ENCODE measurements at regions not wholly inside any gene's neighbourhood (a gene's known extent, or its start where the extent isn't known, plus 50 kb on each side); places are given as distances from the start of the nearest gene placed in this dataset.

DNA sequence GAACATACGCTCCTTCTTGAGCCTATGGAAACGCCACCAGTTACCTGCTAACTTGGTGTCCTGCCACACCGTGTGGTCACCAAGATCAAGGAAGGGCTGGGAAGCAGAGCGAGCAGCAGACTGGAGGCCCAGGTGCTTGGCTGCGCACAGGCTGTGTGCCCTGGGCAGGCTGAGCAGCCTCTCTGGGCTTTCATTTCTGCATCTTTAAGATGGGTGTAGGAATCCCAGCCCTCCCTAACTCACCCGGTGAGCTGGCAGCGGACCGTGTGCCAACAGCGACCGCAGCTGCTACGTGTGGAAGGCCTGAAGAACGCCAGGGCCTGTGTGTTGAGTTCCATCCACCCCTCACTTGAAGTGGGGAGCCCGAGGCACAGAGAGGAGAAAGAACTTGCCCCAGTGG, 80.0 kb downstream of the IRF8 start:
- 93% methylated on average over 8 to 13 of the region's 13 CpGs for WGBS, 2 donors
- Histone ChIP-seq H3K4me3 (replicated peaks in 1 of 3) (no peak overlapping the region), H3K36me3 (no peaks in the 10 kb centered on the region), H3K9me3 (no peaks in the 10 kb centered on the region), H3K27me3 (no peaks in the 10 kb centered on the region), H3K27ac (no peak overlapping the region), H3K4me1 (no peaks in the 10 kb centered on the region)
- DNase-seq, result no peak
- intact Hi-C loops (cut with DNase I), result no loop called here
- TF ChIP-seq POLR2A (IDR thresholded peaks at IDR 0.05), result no peak
- no peak for TF ChIP-seq CTCF (IDR thresholded peaks at IDR 0.05)

DNA sequence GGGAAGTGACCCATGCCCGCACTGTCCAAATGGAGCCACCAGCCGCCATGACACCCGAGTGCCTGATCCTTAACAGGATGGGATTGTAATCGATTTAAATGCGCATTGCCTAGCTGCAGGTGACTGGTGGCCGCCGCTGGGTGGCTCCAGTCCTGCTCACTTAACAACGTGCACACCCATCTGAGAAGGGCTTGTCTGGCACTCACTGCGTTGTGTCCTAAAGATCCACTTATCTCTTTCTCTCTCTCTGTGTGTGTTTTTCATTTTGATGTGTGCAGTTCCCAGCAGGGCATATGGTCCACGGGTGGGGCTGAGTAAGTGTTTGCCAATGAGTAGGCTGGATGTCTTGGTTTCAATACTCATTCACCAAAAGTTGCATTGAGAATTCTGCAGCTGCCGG, 80.6 kb downstream of the IRF8 start:
- 66 to 74% methylated on average over 11 of the region's 11 CpGs for WGBS, 2 donors
- H3K27me3 ChIP-seq, result no peaks in the 10 kb centered on the region
- H3K4me1 ChIP-seq, result no peaks in the 10 kb centered on the region
- no peak for DNase-seq
- H3K4me3 ChIP-seq (replicated peaks in 1 of 3), result no peak overlapping the region
- no peaks in the 10 kb centered on the region for H3K36me3 ChIP-seq
- TF ChIP-seq CTCF (IDR thresholded peaks at IDR 0.05) (no peak), POLR2A (IDR thresholded peaks at IDR 0.05) (no peak)
- H3K27ac ChIP-seq, result no peak overlapping the region
- H3K9me3 ChIP-seq, result no peaks in the 10 kb centered on the region
- intact Hi-C loops (cut with DNase I), result no loop called here

DNA sequence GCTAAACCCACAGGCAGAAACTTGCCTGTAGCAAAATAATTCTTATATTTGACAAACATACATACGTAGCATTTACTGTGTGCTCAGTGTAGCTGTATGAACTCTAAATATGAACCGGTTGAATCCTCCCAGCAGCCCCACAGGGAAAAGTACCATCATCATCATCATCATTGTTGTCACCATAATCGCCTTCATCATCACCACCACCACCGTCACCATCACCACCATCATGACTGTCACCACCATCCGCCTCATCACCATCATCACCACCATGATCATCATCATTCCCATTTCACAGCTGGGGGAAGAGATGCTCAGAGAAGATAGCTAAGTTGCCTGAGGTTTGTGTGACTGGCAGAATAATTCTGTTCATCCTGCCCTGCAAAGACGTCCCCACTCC, 81.7 kb downstream of the IRF8 start:
- Histone ChIP-seq H3K4me3 (replicated peaks in 1 of 3) (no peak overlapping the region), H3K36me3 (no peaks in the 10 kb centered on the region), H3K27me3 (no peaks in the 10 kb centered on the region), H3K9me3 (no peaks in the 10 kb centered on the region), H3K4me1 (no peaks in the 10 kb centered on the region), H3K27ac (no peak overlapping the region)
- no peak for TF ChIP-seq CTCF (IDR thresholded peaks at IDR 0.05)
- TF ChIP-seq POLR2A (IDR thresholded peaks at IDR 0.05), result no peak
- DNase-seq, result no peak
- intact Hi-C loops (cut with DNase I), result no loop called here
- 93 to 95% methylated on average over 6 of the region's 6 CpGs for WGBS, 2 donors

DNA sequence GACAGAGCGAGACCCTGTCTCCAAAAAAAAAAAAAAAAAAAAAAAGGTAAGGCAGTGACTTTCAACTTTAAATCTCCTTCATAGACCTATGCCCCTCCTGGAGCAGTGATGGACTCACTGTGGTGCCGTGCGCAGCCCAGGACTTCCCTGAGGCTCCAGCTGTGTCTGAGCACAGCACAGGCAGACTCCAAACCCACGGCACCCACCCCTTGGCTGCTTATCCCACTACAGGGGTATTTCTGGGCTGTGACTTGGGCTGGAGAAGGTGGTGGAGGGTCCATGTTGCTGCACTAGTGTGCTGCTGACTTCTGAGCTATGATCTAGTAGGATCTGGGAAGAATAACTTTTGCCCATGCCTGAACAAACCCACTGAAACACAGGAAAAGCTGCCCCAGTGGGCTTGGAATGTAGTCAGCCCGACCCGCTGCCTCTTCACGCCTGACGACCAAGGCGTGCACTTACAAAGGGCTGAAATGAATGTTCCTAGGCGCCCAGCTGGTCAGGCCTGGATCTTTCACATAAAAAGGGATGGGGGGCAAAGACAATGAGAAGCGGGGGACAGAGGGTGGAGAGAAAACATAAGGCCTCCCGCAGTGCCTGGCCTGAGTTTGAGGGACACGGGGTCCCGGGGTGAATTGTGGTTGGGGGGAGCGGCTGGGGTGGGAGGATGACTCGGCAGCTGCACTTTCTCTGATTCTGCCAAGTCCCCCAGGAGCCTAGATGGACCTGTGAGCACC, 83.0 kb downstream of the IRF8 start:
- intact Hi-C loops (cut with DNase I), result no loop called here
- Histone ChIP-seq H3K4me1 (peaks cover 0 to 4% of the 10 kb centered on the region in 2 donors), H3K9me3 (no peaks in the 10 kb centered on the region), H3K4me3 (replicated peaks in 1 of 3) (no peak overlapping the region), H3K27ac (no peak overlapping the region), H3K27me3 (no peaks in the 10 kb centered on the region), H3K36me3 (no peaks in the 10 kb centered on the region)
- TF ChIP-seq CTCF (IDR thresholded peaks at IDR 0.05) (no peak), POLR2A (IDR thresholded peaks at IDR 0.05) (no peak)
- no peak for DNase-seq
- WGBS, 2 donors, result 79 to 86% methylated on average over 16 of the region's 16 CpGs

GRCh38 chr16:85982563-85982939, 83.6 kb downstream of the IRF8 start:
- TF ChIP-seq CTCF (IDR thresholded peaks at IDR 0.05), result no peak
- no peak for TF ChIP-seq POLR2A (IDR thresholded peaks at IDR 0.05)
- Histone ChIP-seq H3K4me3 (replicated peaks in 1 of 3) (no peak overlapping the region), H3K27ac (no peak overlapping the region), H3K4me1 (peaks cover 0 to 10% of the 10 kb centered on the region in 2 donors), H3K9me3 (no peaks in the 10 kb centered on the region), H3K36me3 (no peaks in the 10 kb centered on the region), H3K27me3 (no peaks in the 10 kb centered on the region)
- 68 to 71% methylated on average over 17 of the region's 23 CpGs for WGBS, 2 donors
- DNase-seq, result no peak
- intact Hi-C loops (cut with DNase I), result no loop called here
